ENCODE measurements at regions not wholly inside any gene's neighbourhood (a gene's known extent, or its start where the extent isn't known, plus 50 kb on each side); places are given as distances from the start of the nearest gene placed in this dataset.
A peak's percentile ranks its signal among the peaks of the same experiment; 100 is the strongest.

- H3K4me3 Mint-ChIP-seq = no peak overlapping the region
Observed at GRCh38 chr10:111297351-111297848, 220.6 kb downstream of the ADRA2A start.

GRCh38 chr10:111298031-111298430 lies 221.2 kb downstream of the ADRA2A start:
- Histone ChIP-seq H3K79me2 (replicated peaks; ENCODE audit: insufficient read depth) (no peaks in the 10 kb centered on the region), H3K4me3 (no peak overlapping the region), H3K27me3 (ENCODE audit: insufficient read depth) (no peaks in the 10 kb centered on the region), H3K4me1 (ENCODE audit: insufficient read depth) (no peaks in the 10 kb centered on the region), H3K36me3 (ENCODE audit: insufficient read depth) (no peaks in the 10 kb centered on the region), H4K20me1 (replicated peaks; ENCODE audit: insufficient read depth) (no peaks in the 10 kb centered on the region), H2AFZ (0 out of 2 replicates have a peak overlapping the region, but pooled peaks have one; percentile 3), H3K9me2 (ENCODE audit: insufficient read depth) (0 out of 2 replicates have a peak, but pooled peaks cover 2% of the 10 kb centered on the region), H3K4me2 (no peak overlapping the region), H3K27ac (ENCODE audit: low read depth) (no peak overlapping the region), H3F3A (replicated peaks; ENCODE audit: low read depth) (no peaks in the 10 kb centered on the region)
- ATAC-seq (no peak), DNase-seq (ENCODE audit: low spot score) (no peak)
- peaks cover 5% of the 10 kb centered on the region; the same call in 2 of the 3 replicates for H3K4me1 Mint-ChIP-seq
- peaks cover 6% of the 10 kb centered on the region for H3K27me3 Mint-ChIP-seq (ENCODE audit: insufficient read depth, low read depth, poor library complexity)
- H3K36me3 Mint-ChIP-seq (ENCODE audit: low read depth) = no peaks in the 10 kb centered on the region
- H3K27ac Mint-ChIP-seq = no peak overlapping the region
- no peaks in the 10 kb centered on the region for H3K9me3 Mint-ChIP-seq
- TF ChIP-seq POLR2AphosphoS5 (IDR thresholded peaks at IDR 0.05; ENCODE audit: low read depth) (no peak), JUNB (IDR thresholded peaks at IDR 0.05; ENCODE audit: unreplicated experiment) (no peak), ZNF331 (CRISPR knock-in tag; IDR thresholded peaks at IDR 0.05; ENCODE audit: low read depth) (no peak), CTCF (conservative IDR thresholded peaks at IDR 0.05; ENCODE audit: low read depth in 2 of 2) (no peak)
- no peak overlapping the region for H3K4me3 Mint-ChIP-seq

More at GRCh38 chr10:111297351-111297848, 220.6 kb downstream of the ADRA2A start:
- no peaks in the 10 kb centered on the region for H3K79me2 ChIP-seq (replicated peaks; ENCODE audit: insufficient read depth)
- DNase-seq (ENCODE audit: low spot score) = peak; percentile 49
- no peak overlapping the region for H3K4me2 ChIP-seq
- peak; percentile 57 for ATAC-seq
- no peaks in the 10 kb centered on the region for H3K27me3 ChIP-seq (ENCODE audit: insufficient read depth)
- no peaks in the 10 kb centered on the region for H3K4me1 ChIP-seq (ENCODE audit: insufficient read depth)
- no peaks in the 10 kb centered on the region for H3F3A ChIP-seq (replicated peaks; ENCODE audit: low read depth)
- peaks cover 5% of the 10 kb centered on the region; the same call in 2 of the 3 replicates for H3K4me1 Mint-ChIP-seq
- H3K9me2 ChIP-seq (ENCODE audit: insufficient read depth) = 0 out of 2 replicates have a peak, but pooled peaks cover 2% of the 10 kb centered on the region
- no peaks in the 10 kb centered on the region for H3K36me3 ChIP-seq (ENCODE audit: insufficient read depth)
- H3K27ac Mint-ChIP-seq = no peak overlapping the region
- H3K9me3 Mint-ChIP-seq = no peaks in the 10 kb centered on the region
- H3K27ac ChIP-seq (ENCODE audit: low read depth) = no peak overlapping the region
- H3K4me3 ChIP-seq = no peak overlapping the region
- TF ChIP-seq ZNF114 (CRISPR knock-in tag; IDR thresholded peaks at IDR 0.05) = no peak
- H3K27me3 Mint-ChIP-seq (ENCODE audit: insufficient read depth, low read depth, poor library complexity) = peaks cover 5% of the 10 kb centered on the region
- peak overlapping the region; percentile 3; the same call in 1 of the 2 replicates for H2AFZ ChIP-seq
- H4K20me1 ChIP-seq (replicated peaks; ENCODE audit: insufficient read depth) = no peaks in the 10 kb centered on the region
- no peaks in the 10 kb centered on the region for H3K36me3 Mint-ChIP-seq (ENCODE audit: low read depth)

GRCh38 chr10:111299037-111299436 lies 222.2 kb downstream of the ADRA2A start:
- Mint-ChIP-seq H3K36me3 (ENCODE audit: low read depth) (no peaks in the 10 kb centered on the region), H3K9me3 (no peaks in the 10 kb centered on the region), H3K27ac (no peak overlapping the region), H3K4me1 (peaks cover 5% of the 10 kb centered on the region; the same call in 2 of the 3 replicates), H3K27me3 (ENCODE audit: insufficient read depth, low read depth, poor library complexity) (peaks cover 8% of the 10 kb centered on the region), H3K4me3 (no peak overlapping the region)
- DNase-seq (ENCODE audit: low spot score) (no peak), ATAC-seq (no peak)
- Histone ChIP-seq H3K27ac (ENCODE audit: low read depth) (no peak overlapping the region), H3K4me1 (ENCODE audit: insufficient read depth) (no peaks in the 10 kb centered on the region), H3K4me2 (no peak overlapping the region), H3K36me3 (ENCODE audit: insufficient read depth) (no peaks in the 10 kb centered on the region), H2AFZ (no peak overlapping the region), H3K9me2 (ENCODE audit: insufficient read depth) (0 out of 2 replicates have a peak, but pooled peaks cover 8% of the 10 kb centered on the region), H4K20me1 (replicated peaks; ENCODE audit: insufficient read depth) (no peaks in the 10 kb centered on the region), H3K27me3 (ENCODE audit: insufficient read depth) (no peaks in the 10 kb centered on the region), H3K79me2 (replicated peaks; ENCODE audit: insufficient read depth) (no peaks in the 10 kb centered on the region), H3K4me3 (no peak overlapping the region), H3F3A (replicated peaks; ENCODE audit: low read depth) (no peaks in the 10 kb centered on the region)
- TF ChIP-seq STAT1 (IDR thresholded peaks at IDR 0.05; ENCODE audit: unreplicated experiment) = no peak
- TF ChIP-seq CREB1 (CRISPR knock-in tag; IDR thresholded peaks at IDR 0.05; ENCODE audit: low read depth) = no peak
